ENCODE measurements at regions not wholly inside any gene's neighbourhood (a gene's known extent, or its start where the extent isn't known, plus 50 kb on each side); places are given as distances from the start of the nearest gene placed in this dataset.
A peak's percentile ranks its signal among the peaks of the same experiment; 100 is the strongest.

- no peaks in the 10 kb centered on the region for H3K9me3 ChIP-seq (ENCODE audit: control insufficient read depth, insufficient read depth, low read length)
- H3K27me3 ChIP-seq (ENCODE audit: control insufficient read depth, insufficient read depth, low read length) = no peaks in the 10 kb centered on the region
- no CpG with 5 or more reads among the region's 1 CpG for WGBS (ENCODE audit: insufficient coverage)
- DNase-seq (ENCODE audit: low read depth in 4 of 6, low spot score in 6 of 6) = no peak
- no peak overlapping the region for H3K27ac ChIP-seq (ENCODE audit: low read depth, low read length)
- no peak overlapping the region for H3K4me3 ChIP-seq (ENCODE audit: low read depth, low read length)
- H3K4me1 ChIP-seq (ENCODE audit: control insufficient read depth, insufficient read depth, low read length) = no peaks in the 10 kb centered on the region
- no peaks in the 10 kb centered on the region for H3K36me3 ChIP-seq (ENCODE audit: control insufficient read depth, insufficient read depth, low read length)
Measured at GRCh38 chr4:96092151-96092705, 252.3 kb downstream of the PDHA2 start.

- no peak overlapping the region for H3K27ac ChIP-seq (ENCODE audit: low read depth, low read length)
- H3K27me3 ChIP-seq (ENCODE audit: control insufficient read depth, insufficient read depth, low read length) = no peaks in the 10 kb centered on the region
- no peaks in the 10 kb centered on the region for H3K9me3 ChIP-seq (ENCODE audit: control insufficient read depth, insufficient read depth, low read length)
- no peak for DNase-seq (ENCODE audit: low read depth in 4 of 6, low spot score in 6 of 6)
- no peak overlapping the region for H3K4me3 ChIP-seq (ENCODE audit: low read depth, low read length)
- no peaks in the 10 kb centered on the region for H3K36me3 ChIP-seq (ENCODE audit: control insufficient read depth, insufficient read depth, low read length)
- 56% methylated on average over 3 of the region's 3 CpGs for WGBS (ENCODE audit: insufficient coverage)
- H3K4me1 ChIP-seq (ENCODE audit: control insufficient read depth, insufficient read depth, low read length) = no peaks in the 10 kb centered on the region
Measured at GRCh38 chr4:96093057-96093456, 253.2 kb downstream of the PDHA2 start.

GRCh38 chr4:96093563-96093962 lies 253.7 kb downstream of the PDHA2 start:
- Histone ChIP-seq H3K4me1 (ENCODE audit: control insufficient read depth, insufficient read depth, low read length) (no peaks in the 10 kb centered on the region), H3K4me3 (ENCODE audit: low read depth, low read length) (no peak overlapping the region), H3K9me3 (ENCODE audit: control insufficient read depth, insufficient read depth, low read length) (no peaks in the 10 kb centered on the region), H3K27me3 (ENCODE audit: control insufficient read depth, insufficient read depth, low read length) (no peaks in the 10 kb centered on the region), H3K36me3 (ENCODE audit: control insufficient read depth, insufficient read depth, low read length) (no peaks in the 10 kb centered on the region), H3K27ac (ENCODE audit: low read depth, low read length) (no peak overlapping the region)
- no peak for DNase-seq (ENCODE audit: low read depth in 4 of 6, low spot score in 6 of 6)

GRCh38 chr4:96094183-96094582 lies 254.3 kb downstream of the PDHA2 start:
- DNase-seq (ENCODE audit: low read depth in 4 of 6, low spot score in 6 of 6) = no peak
- Histone ChIP-seq H3K4me1 (ENCODE audit: control insufficient read depth, insufficient read depth, low read length) (no peaks in the 10 kb centered on the region), H3K4me3 (ENCODE audit: low read depth, low read length) (no peak overlapping the region), H3K27ac (ENCODE audit: low read depth, low read length) (no peak overlapping the region), H3K27me3 (ENCODE audit: control insufficient read depth, insufficient read depth, low read length) (no peaks in the 10 kb centered on the region), H3K9me3 (ENCODE audit: control insufficient read depth, insufficient read depth, low read length) (no peaks in the 10 kb centered on the region), H3K36me3 (ENCODE audit: control insufficient read depth, insufficient read depth, low read length) (no peaks in the 10 kb centered on the region)
- WGBS (ENCODE audit: insufficient coverage) = 79% methylated on average over 2 of the region's 5 CpGs

- WGBS (ENCODE audit: insufficient coverage) = 61% methylated on average over 3 of the region's 7 CpGs
- no peak overlapping the region for H3K27ac ChIP-seq (ENCODE audit: low read depth, low read length)
- H3K4me3 ChIP-seq (ENCODE audit: low read depth, low read length) = no peak overlapping the region
- H3K4me1 ChIP-seq (ENCODE audit: control insufficient read depth, insufficient read depth, low read length) = no peaks in the 10 kb centered on the region
- no peaks in the 10 kb centered on the region for H3K27me3 ChIP-seq (ENCODE audit: control insufficient read depth, insufficient read depth, low read length)
- H3K9me3 ChIP-seq (ENCODE audit: control insufficient read depth, insufficient read depth, low read length) = no peaks in the 10 kb centered on the region
- no peaks in the 10 kb centered on the region for H3K36me3 ChIP-seq (ENCODE audit: control insufficient read depth, insufficient read depth, low read length)
- no peak for DNase-seq (ENCODE audit: low read depth in 4 of 6, low spot score in 6 of 6)
Measured at GRCh38 chr4:96097040-96097607, 257.2 kb downstream of the PDHA2 start.

- no CpG with 5 or more reads among the region's 1 CpG for WGBS (ENCODE audit: insufficient coverage)
- no peaks in the 10 kb centered on the region for H3K36me3 ChIP-seq (ENCODE audit: control insufficient read depth, insufficient read depth, low read length)
- H3K27me3 ChIP-seq (ENCODE audit: control insufficient read depth, insufficient read depth, low read length) = no peaks in the 10 kb centered on the region
- H3K4me1 ChIP-seq (ENCODE audit: control insufficient read depth, insufficient read depth, low read length) = no peaks in the 10 kb centered on the region
- H3K4me3 ChIP-seq (ENCODE audit: low read depth, low read length) = no peak overlapping the region
- H3K27ac ChIP-seq (ENCODE audit: low read depth, low read length) = no peak overlapping the region
- DNase-seq (ENCODE audit: low read depth in 4 of 6, low spot score in 6 of 6) = no peak
- no peaks in the 10 kb centered on the region for H3K9me3 ChIP-seq (ENCODE audit: control insufficient read depth, insufficient read depth, low read length)
Measured at GRCh38 chr4:96097693-96098092, 257.8 kb downstream of the PDHA2 start.

GRCh38 chr4:96099031-96099430 lies 259.1 kb downstream of the PDHA2 start:
- Histone ChIP-seq H3K36me3 (ENCODE audit: control insufficient read depth, insufficient read depth, low read length) (no peaks in the 10 kb centered on the region), H3K4me3 (ENCODE audit: low read depth, low read length) (no peak overlapping the region), H3K4me1 (ENCODE audit: control insufficient read depth, insufficient read depth, low read length) (no peaks in the 10 kb centered on the region), H3K9me3 (ENCODE audit: control insufficient read depth, insufficient read depth, low read length) (no peaks in the 10 kb centered on the region), H3K27me3 (ENCODE audit: control insufficient read depth, insufficient read depth, low read length) (no peaks in the 10 kb centered on the region), H3K27ac (ENCODE audit: low read depth, low read length) (no peak overlapping the region)
- no peak for DNase-seq (ENCODE audit: low read depth in 4 of 6, low spot score in 6 of 6)
- no CpG with 5 or more reads among the region's 1 CpG for WGBS (ENCODE audit: insufficient coverage)

GRCh38 chr4:96102541-96103026 lies 262.7 kb downstream of the PDHA2 start:
- Histone ChIP-seq H3K4me3 (ENCODE audit: low read depth, low read length) (no peak overlapping the region), H3K36me3 (ENCODE audit: control insufficient read depth, insufficient read depth, low read length) (no peaks in the 10 kb centered on the region), H3K4me1 (ENCODE audit: control insufficient read depth, insufficient read depth, low read length) (no peaks in the 10 kb centered on the region), H3K27me3 (ENCODE audit: control insufficient read depth, insufficient read depth, low read length) (no peaks in the 10 kb centered on the region), H3K9me3 (ENCODE audit: control insufficient read depth, insufficient read depth, low read length) (no peaks in the 10 kb centered on the region), H3K27ac (ENCODE audit: low read depth, low read length) (no peak overlapping the region)
- no CpG with 5 or more reads among the region's 3 CpGs for WGBS (ENCODE audit: insufficient coverage)
- DNase-seq (ENCODE audit: low read depth in 4 of 6, low spot score in 6 of 6) = peak in 1 of 6 donors; percentile 24

GRCh38 chr4:96103086-96103485 lies 263.2 kb downstream of the PDHA2 start:
- WGBS (ENCODE audit: insufficient coverage) = 100% methylated on average over 1 of the region's 5 CpGs
- Histone ChIP-seq H3K9me3 (ENCODE audit: control insufficient read depth, insufficient read depth, low read length) (no peaks in the 10 kb centered on the region), H3K4me1 (ENCODE audit: control insufficient read depth, insufficient read depth, low read length) (no peaks in the 10 kb centered on the region), H3K27ac (ENCODE audit: low read depth, low read length) (no peak overlapping the region), H3K36me3 (ENCODE audit: control insufficient read depth, insufficient read depth, low read length) (no peaks in the 10 kb centered on the region), H3K4me3 (ENCODE audit: low read depth, low read length) (no peak overlapping the region), H3K27me3 (ENCODE audit: control insufficient read depth, insufficient read depth, low read length) (no peaks in the 10 kb centered on the region)
- peak in 1 of 6 donors; percentile 16 for DNase-seq (ENCODE audit: low read depth in 4 of 6, low spot score in 6 of 6)

- Histone ChIP-seq H3K27me3 (ENCODE audit: control insufficient read depth, insufficient read depth, low read length) (no peaks in the 10 kb centered on the region), H3K9me3 (ENCODE audit: control insufficient read depth, insufficient read depth, low read length) (no peaks in the 10 kb centered on the region), H3K36me3 (ENCODE audit: control insufficient read depth, insufficient read depth, low read length) (no peaks in the 10 kb centered on the region), H3K27ac (ENCODE audit: low read depth, low read length) (no peak overlapping the region), H3K4me1 (ENCODE audit: control insufficient read depth, insufficient read depth, low read length) (no peaks in the 10 kb centered on the region), H3K4me3 (ENCODE audit: low read depth, low read length) (no peak overlapping the region)
- WGBS (ENCODE audit: insufficient coverage) = no CpG with 5 or more reads among the region's 1 CpG
- no peak for DNase-seq (ENCODE audit: low read depth in 4 of 6, low spot score in 6 of 6)
Measured at GRCh38 chr4:96108146-96108545, 268.3 kb downstream of the PDHA2 start.

Measured in spinal cord (tissue), 9 donors.